ENCODE measurements at regions not wholly inside any gene's neighbourhood (a gene's known extent, or its start where the extent isn't known, plus 50 kb on each side); places are given as distances from the start of the nearest gene placed in this dataset.
"Not testable (repeated sequence)": the region's sequence is repeated elsewhere in the genome, so short reads cannot be mapped to it uniquely, and the experiment has no call there.

DNA sequence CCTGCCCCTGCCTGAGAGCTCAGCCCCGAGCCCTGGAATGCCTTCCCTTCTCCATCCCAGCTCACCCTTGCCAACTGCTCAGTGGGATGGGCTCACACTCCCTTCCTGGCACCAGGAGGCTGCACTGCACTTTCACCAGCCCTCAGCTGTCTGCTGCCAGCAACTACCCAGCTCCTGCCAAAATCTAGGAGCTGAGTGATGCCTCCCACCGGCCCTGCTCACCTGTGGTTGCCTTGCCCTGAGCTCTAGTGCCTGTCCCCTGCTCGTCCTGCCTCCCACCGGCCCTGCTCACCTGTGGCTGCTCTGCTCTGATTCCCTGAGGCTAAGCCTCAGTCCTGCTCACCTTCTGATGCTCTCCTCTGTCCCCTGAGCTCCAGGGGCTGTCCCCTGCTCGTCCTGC lies 119.8 kb downstream of the TMEM121 start:
- TF ChIP-seq, protein P1, sequence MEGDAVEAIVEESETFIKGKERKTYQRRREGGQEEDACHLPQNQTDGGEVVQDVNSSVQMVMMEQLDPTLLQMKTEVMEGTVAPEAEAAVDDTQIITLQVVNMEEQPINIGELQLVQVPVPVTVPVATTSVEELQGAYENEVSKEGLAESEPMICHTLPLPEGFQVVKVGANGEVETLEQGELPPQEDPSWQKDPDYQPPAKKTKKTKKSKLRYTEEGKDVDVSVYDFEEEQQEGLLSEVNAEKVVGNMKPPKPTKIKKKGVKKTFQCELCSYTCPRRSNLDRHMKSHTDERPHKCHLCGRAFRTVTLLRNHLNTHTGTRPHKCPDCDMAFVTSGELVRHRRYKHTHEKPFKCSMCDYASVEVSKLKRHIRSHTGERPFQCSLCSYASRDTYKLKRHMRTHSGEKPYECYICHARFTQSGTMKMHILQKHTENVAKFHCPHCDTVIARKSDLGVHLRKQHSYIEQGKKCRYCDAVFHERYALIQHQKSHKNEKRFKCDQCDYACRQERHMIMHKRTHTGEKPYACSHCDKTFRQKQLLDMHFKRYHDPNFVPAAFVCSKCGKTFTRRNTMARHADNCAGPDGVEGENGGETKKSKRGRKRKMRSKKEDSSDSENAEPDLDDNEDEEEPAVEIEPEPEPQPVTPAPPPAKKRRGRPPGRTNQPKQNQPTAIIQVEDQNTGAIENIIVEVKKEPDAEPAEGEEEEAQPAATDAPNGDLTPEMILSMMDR (IDR thresholded peaks at IDR 0.05; ENCODE audit: control insufficient read depth, extremely low read depth, insufficient read depth), result no peak
- DNase-seq (ENCODE audit: low read depth), result no peak
- no peak overlapping the region for H3K4me3 ChIP-seq (ENCODE audit: low read depth, low read length)

DNA sequence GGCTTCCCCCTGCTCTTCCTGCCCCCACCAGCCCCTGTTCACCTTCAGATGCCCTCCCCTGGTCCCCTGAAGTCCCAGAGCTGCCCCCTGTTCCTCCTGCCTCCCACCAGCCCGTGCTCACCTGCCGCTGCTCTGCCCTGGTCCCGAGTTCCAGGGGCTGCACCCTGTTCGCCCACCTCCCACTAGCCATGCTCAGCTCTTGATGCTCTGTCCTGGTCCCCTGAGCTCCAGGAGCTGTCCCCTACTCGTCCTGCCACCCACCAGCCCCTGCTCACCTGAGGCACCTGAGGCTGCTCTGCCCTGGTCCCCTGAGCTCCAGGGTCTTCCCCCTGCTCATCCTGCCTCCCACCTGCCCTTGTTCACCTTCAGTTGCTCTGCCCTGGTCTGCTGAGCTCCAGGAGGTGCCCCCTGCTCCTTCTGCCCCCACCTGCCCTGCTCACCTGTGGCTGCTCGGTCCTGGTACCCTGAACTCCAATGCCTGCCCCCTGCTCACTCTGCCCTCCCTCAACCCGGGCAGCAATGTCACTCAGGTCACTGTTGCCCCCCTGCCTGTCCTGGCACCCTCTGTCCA lies 120.4 kb downstream of the TMEM121 start:
- DNase-seq (ENCODE audit: low read depth); H3K4me3 ChIP-seq (ENCODE audit: low read depth, low read length): not testable (repeated sequence)

DNA sequence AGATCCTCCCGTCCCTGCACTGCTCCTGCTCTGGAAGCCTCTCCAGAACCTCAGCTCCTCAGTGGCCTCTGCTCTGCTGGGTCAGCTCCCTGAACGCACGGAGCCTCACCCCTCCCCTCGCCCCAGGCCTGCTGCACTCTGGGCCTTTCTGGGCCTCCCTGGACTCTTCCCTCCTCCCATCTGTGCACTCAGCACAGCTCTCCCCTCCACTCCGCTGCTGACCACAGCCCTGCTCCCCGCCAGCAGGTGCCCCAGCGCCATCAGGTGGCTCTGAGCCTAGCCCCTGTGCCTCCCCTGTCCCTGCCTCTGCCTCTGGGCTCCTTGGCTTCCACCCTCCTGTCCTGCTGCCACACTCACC lies 121.0 kb downstream of the TMEM121 start:
- DNase-seq (ENCODE audit: low read depth); H3K4me3 ChIP-seq (ENCODE audit: low read depth, low read length): not testable (repeated sequence)

DNA sequence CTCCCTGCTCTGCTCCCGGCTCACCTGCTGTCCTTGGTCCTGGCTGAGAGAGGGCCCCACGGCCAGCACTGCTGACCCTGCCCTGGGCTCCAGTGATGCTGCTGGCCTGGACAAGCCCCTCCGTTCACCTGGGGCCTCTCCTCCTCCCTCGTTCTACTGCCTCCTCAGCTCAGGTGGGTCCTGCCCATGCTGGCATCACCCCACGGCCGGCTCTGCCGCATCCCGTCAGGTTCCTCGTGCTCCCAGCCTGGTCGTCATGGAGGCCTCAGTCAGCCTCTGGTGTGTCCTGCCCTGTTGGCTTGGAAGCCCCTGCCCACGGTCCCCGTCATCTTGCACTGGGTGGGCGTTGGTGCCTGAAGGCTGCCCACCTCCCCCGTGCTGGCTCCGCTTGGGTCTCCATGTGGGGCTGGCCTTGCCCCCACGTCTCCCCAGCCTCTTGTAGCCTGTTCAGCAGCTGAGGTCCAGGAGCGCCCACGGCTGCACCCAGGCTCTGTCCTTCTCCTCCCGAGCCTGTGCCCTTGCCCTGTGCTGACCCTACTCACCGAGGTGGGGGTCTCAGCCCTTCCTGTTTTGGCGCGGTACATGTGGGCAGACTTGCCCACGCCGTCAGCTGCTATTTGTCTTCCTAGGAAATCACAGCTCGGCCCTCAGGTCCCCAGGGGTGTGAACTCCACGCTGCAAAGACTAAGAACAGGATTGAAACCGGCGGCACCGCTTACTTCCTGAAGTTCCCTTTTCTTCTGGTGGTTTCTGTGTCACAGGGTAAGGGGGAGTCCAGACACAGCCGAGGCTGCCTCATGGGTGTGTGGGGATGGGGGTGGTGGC lies 121.6 kb downstream of the TMEM121 start:
- no peak for DNase-seq (ENCODE audit: low read depth)
- TF ChIP-seq, protein P1 (IDR thresholded peaks at IDR 0.05; ENCODE audit: control insufficient read depth, extremely low read depth, insufficient read depth), result no peak
- no peak overlapping the region for H3K4me3 ChIP-seq (ENCODE audit: low read depth, low read length)

DNA sequence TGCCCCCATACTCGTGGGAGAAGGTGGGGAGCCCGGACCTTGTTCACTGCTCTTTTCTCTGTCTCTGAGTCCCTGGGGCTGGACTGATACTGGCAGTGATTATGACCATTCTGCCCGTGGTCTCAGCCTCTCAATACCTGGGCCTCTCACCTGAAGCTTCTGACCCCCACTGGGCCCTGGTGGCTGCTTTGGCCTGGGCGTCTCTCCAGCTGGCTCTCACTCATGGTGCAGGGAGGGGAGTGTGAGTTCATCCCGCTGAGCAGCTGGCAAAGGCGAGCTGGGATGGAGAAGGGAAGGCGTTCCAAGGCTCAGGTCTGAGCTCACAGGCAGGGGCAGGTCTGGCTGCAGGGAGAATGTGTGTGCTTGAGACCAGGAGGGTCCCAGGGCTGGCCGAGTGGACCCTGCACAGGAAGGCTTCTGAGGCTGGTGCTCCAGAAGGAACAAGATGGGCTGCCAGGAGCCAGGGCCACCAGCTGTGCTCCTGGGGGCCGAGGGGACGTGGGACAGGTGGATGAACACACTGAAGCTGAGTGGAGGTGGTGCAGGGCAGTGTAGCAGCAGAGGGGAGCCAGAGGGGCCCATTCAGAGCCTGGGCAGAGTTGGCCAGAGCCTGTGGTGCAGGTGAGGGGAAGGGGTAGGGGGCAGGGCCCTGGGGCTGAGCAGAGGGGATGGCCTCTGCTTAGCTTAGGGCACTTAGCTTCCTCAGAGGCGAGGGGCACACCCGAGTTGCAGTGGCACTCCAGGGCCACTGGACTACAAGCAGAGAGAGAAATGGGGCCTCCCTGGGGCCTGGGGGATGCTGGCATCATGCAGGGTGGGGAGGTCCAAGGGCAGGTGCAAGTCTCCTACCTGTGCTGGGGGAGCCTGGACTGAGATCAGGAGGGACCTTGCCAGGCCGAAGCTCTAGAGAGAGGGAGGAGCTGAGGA lies 122.5 kb downstream of the TMEM121 start:
- H3K4me3 ChIP-seq (ENCODE audit: low read depth, low read length); DNase-seq (ENCODE audit: low read depth): not testable (repeated sequence)

DNA sequence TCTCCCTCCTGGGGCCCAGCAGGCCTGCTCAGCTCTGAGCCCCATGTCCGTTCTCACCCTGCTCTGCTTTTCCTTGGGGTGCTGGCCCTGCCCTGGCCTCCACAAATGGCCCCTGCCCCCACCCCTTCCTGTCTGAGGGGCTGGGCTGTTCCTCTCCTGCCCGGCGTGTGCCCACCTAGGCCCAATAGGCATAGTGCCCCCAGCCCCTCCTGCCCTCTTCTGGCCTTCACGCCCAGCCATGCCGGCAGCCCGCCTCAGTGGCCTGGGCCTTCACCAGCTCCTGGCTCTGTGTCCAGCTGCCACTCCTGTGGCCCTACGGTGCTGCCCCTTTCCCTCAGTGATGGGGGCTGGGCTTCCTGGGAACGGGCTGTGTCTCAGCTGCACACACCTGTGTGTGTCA lies 125.9 kb downstream of the TMEM121 start:
- DNase-seq (ENCODE audit: low read depth); H3K4me3 ChIP-seq (ENCODE audit: low read depth, low read length): not testable (repeated sequence)

DNA sequence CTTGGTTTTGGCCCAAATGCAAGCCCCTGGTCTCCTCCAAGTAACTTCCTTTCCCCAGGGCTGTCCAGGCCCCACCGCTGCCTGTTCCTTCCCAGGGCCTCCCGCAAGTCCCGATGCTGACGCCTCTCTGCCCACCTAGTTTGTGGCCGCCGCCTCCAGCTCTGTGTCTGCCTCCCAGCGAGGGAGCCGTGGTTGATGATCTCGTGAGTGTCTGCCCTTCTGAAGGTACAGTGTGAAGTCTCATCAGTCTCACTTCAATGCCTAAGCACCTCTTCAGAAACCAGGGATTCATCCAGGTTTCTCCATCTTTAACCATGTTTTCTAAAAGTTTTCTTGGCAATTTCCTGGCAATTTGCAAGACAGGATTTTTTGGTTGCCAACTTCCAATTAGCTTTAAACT lies 127.5 kb downstream of the TMEM121 start:
- H3K4me3 ChIP-seq (ENCODE audit: low read depth, low read length); DNase-seq (ENCODE audit: low read depth): not testable (repeated sequence)

DNA sequence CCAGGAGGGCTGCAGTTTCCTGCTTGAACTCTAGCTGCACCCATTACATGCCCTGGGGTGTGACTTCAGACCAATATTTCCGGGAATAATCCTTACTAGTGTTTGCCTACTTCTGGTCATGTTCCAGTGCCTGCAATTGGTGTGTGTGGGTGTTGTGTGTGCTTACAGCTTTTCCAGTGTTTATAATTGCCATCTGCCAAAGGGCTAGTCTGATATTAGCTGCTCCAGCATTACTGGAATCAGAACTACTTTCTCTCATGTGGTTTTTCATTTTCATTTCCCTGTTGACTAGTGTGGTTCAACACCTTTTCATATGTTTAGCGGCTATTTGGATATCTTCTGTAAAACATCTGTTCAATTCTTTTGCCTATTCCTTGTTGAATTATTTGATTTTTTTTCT lies 132.9 kb downstream of the TMEM121 start:
- DNase-seq (ENCODE audit: low read depth); H3K4me3 ChIP-seq (ENCODE audit: low read depth, low read length): not testable (repeated sequence)

DNA sequence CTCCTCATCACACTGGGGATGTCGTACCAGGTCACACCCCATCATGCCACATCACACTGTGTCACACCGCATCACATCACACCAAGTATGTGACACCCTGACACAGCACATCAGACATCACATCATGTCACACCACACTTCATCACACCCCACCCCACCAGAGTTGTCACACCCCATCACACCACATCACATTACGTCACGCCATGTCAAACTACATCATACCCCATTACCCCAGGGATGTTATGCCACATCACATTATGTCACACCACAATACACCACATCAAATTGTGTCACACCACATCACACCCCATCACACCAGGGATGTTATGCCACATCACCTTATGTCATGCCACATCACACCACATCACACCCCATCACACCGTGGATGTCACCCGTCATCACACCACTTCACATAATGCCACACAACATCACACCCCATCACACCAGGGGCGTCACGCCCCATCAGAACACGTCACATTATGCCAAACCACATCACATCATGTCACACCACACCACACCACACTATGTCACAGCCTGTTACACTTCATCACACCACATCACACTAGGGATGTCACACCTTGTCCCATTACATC lies 133.6 kb downstream of the TMEM121 start:
- TF ChIP-seq, protein P1 (IDR thresholded peaks at IDR 0.05; ENCODE audit: control insufficient read depth, extremely low read depth, insufficient read depth), result no peak
- no peak for DNase-seq (ENCODE audit: low read depth)
- no peak overlapping the region for H3K4me3 ChIP-seq (ENCODE audit: low read depth, low read length)
